HG02798 (cell line): ENCODE measurements at regions not wholly inside any gene's neighbourhood (a gene's known extent, or its start where the extent isn't known, plus 50 kb on each side); places are given as distances from the start of the nearest gene placed in this dataset.
"Not testable (repeated sequence)": the region's sequence is repeated elsewhere in the genome, so short reads cannot be mapped to it uniquely, and the experiment has no call there.

Source experiments
- ATAC-seq: cut with Tn5 transposase; IDR thresholded peaks from one replicate; pipeline ENCODE4 v1.9.1; 2021; ENCODE audit warnings: mild to moderate bottlenecking; ENCODE audit not compliant: unreplicated experiment, poor library complexity

DNA sequence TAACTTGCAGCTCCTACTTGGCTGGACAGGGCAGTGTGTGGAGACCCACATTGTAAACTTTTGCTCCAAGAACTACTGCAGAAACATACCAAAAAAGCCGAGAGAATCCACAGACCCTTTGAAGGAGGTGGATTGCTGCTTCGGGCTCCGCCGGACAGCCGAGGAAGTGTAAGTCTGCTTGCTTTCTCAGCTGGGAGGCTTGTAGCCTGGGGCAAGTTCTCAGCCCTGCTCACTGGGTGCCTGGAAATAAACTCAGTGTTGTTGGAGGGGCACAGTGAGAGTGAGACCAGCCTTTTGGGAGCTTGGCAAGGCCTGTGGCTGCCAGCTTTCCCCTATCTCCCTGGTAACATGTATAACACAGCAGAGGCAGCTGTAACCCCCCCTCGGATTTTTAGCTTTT lies 215.6 kb downstream of the SYK start:
- ATAC-seq = no peak

DNA sequence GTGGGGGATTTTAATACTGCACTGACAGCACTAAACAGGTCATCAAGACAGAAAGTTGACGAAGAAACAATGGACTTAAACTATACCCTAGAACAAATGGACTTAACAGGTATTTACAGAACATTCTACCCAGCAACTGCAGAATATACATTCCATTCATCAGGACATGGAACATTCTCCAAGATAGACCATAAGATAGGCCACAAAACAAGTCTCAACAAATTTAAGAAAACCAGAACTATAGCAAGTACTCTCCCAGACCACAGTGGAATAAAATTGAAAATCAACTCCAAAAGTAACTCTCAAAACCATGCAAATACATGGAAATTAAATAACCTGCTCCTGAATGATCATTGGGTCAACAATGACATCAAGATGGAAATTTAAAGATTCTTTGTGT lies 218.3 kb downstream of the SYK start:
- not testable (repeated sequence) for ATAC-seq

GRCh38 chr9:91021656-91022055 lies 220.0 kb downstream of the SYK start:
- not testable (repeated sequence) for ATAC-seq

GRCh38 chr9:91023741-91024140 lies 222.1 kb downstream of the SYK start:
- ATAC-seq = no peak

DNA sequence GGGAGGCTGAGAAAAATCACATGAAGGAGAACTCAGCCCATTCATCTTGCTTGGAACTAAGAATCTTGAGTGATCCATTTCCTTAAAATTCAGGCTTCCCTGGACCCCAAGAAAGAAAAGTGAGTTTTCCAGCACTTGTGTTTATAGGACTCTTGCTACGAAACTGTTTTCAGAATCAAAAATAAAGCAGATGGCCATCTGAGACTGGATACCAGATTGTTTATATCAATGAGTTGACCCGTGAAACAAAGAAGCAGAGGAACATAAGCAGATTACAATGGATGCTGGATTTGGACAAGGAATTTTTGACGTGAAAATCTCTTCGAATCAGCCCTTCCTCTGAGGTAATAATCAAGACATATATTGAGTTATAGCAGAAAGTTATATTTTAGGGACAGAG lies 223.2 kb downstream of the SYK start:
- ATAC-seq = no peak

- ATAC-seq = no peak
These were observed 224.2 kb downstream of the SYK start for GRCh38 chr9:91025856-91026255.

- no peak for ATAC-seq
These were observed 224.6 kb downstream of the SYK start for GRCh38 chr9:91026266-91026665.

GRCh38 chr9:91027005-91027404 lies 225.4 kb downstream of the SYK start:
- ATAC-seq = no peak

DNA sequence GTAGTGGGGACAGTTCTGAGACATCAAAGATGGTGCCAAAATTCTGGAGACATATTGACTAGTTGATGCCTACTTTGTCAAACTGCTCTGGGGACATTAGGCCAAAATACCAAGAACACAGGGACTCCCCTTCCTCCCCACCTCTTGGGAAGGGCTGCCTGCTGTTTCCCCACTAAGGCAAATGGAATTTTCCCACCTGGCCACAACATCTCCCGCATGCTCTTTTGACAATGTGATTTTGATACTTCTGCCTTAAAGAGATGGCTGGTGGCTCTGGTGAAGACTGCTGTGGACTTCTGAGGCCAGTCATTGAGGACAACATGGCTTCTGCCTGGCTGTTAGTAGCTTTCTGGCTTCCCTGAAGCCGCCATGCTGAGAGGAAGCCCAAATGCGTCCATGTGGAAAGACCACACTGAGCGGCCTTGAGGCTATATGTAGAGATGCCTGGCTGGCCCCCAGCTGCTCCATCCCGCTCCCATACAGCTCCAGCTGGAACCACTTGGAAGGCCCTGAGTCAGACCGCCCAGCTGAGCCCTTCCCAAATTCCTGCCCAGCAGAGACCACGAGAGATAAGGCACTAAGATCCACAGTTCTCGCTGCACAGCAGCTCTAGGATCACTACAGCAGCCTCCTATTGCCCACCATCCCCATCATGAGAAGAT lies 226.7 kb downstream of the SYK start:
- ATAC-seq = no peak

DNA sequence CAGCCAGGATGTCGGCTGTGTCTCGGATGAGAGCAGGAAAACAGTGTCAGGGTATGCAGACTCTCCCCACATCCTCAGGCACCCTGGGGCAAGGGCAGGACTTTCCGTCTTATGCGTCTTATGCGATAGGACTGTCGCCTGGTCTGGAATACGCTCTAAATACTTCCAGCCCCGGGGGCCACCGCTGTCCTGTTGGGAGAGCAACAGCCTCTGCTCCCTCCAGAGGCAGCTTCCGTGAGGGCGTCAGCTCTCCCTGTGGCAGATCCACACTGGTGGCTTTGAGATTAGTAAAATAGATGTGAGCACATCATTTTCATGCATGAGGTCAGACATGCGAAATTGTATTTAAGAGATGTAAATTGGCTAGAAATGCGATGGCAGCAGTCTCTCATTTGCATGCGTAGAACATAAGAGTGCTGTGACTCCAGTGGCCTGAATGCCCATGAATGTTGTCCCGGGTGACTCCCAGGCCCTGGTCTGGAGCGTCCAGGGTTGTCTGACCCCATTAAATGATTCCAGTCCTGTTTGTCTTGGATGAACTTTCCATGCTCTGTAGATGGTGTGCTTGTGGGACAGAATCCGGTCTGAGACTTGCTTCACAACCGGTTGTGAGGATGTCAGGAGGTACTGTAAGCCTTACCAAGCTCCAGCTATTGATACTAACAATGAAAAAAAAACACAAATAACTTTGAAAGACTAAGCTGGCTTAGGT lies 228.2 kb downstream of the SYK start:
- ATAC-seq = no peak

- no peak for ATAC-seq
These were observed 230.5 kb downstream of the SYK start for GRCh38 chr9:91032121-91032531.

- ATAC-seq = no peak
These were observed 231.7 kb downstream of the SYK start for GRCh38 chr9:91033270-91033669.

GRCh38 chr9:91033797-91034196 lies 232.2 kb downstream of the SYK start:
- no peak for ATAC-seq

DNA sequence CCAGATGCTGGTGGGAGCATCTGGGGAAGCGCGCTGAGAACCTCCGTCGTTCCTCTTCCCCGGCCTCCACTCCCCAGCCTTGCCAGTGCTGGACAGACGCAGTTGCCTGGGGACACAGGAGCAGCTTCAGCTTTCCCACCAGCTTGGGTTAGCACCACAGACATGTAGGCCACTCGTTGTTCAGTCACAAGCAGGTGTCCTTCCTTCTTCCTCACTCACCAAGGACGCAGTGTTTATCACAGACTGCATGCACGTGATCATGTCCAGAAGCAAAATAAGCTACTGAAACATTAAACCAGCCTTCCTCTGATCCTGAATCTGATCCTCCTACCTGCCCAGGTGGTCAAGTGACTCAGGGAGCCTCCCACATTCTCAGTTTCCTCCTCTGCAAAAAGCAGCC lies 232.9 kb downstream of the SYK start:
- ATAC-seq = no peak

DNA sequence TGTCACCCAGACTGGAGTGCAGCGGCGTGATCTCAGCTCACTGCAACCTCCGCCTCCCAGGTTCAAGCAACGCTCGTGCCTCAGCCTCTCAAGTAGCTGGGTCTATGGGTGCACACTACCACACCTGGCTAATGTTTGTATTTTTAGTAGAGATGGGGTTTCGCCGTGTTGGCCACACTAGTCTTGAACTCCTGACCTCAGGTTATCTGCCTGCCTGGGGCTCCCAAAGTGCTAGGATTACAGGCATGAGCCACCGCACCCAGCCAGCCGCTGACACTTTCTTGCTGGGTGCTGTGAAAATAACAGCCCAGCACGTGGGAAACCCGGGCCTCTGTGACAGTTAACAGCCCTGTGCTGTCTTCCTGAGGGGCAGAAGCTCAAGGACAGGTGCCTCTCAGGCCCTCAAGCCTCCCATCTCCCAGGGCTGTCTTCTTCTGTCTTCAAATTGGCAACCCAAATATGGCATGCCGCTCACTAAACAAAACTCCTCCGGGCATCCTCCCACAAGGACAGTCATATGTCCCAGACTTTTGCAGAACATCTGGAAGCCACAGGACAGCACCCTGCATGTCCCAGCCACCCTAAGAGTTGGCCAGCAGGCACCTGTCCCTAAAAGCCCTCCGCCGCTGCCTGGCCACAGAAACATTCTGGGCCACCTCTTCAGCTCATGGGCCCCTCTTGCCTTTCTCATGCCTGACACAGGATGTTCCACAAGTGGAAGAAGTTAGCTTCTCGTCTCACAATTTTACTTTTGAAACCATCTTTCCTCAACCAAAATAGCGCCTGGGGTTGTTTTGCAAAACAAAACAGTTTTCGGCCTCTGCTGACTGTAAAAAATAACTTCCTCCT lies 233.6 kb downstream of the SYK start:
- ATAC-seq = no peak

DNA sequence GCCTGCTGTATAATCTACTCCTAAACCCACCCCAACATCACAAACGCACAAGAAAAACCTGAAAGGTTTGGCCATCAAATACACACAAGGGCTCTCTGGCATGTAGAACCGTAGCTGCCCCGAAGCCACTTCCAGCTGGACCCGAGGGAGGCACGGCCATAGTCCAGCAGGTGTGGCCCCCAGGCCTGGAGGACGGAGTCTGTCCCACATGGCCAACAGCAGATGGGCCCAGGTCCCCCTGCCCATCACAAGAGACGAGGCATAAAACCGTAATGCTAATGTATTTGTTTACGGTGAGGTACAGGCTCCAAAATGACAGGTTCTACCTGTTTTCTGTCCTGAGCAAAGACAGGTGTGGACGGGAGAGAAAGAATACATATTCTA lies 234.2 kb downstream of the SYK start:
- no peak for ATAC-seq

GRCh38 chr9:91036356-91036755 lies 234.7 kb downstream of the SYK start:
- no peak for ATAC-seq

GRCh38 chr9:91036826-91037510 lies 235.3 kb downstream of the SYK start:
- ATAC-seq = no peak

DNA sequence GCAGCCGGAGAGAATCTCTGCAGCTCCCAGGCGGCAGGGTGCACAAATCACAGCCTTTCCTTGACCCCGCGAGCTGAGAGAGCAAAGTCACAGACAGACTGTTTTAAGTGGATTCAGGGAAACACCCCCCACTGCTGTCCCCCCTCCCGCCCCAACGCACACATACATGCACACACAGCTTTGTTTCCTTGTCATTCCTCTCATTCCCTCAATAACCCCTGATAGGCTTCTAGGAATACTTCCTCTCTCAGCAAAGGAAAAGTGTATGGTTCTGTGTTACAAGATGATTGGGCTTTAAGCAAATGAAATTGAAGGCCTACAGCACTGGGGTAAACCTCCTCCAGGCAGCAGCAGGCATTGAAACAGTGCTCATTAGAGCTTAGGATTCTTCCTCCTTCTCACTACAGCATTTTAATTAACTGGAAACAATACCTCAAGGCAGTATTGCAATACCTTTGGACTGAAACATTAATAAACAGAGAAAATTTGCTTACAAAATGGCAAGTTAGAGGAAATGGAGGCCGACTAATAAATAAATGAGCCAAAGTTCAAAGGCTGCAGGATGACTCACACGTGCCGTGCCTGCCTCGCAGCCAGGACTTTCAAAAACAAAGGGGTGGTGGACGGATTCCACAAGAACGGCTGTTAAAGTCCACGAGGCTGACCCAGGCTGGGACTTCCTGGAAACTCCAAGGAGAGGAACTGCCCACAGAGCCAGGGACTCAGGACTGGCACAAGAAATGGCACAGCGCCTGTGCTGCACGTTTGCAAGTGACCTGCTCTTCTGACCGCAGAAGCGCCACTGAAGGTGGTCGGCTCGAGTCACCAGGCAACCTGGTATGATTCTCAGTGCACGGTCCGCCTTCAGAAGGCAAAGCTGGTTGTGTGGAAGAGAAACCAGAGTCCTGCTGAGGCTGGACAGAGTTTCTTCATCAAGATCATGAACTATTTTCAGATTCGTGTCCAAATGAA lies 236.2 kb downstream of the SYK start:
- no peak for ATAC-seq
